Vagina (tissue), 2 donors: ENCODE measurements at regions not wholly inside any gene's neighbourhood (a gene's known extent, or its start where the extent isn't known, plus 50 kb on each side); places are given as distances from the start of the nearest gene placed in this dataset.

Source experiments
- POLR2A ChIP-seq, 2 donors: fragments of 450-650 bp; IDR thresholded peaks; one replicate each; pipeline ENCODE4 v1.6.1; 2017; ENCODE audit warnings: antibody characterized with exemption in 2 of 2, mild to moderate bottlenecking in 2 of 2, moderate library complexity in 2 of 2
- POLR2AphosphoS5 ChIP-seq, 2 donors: sonication (generic); formaldehyde crosslinking; IDR thresholded peaks; one replicate each; pipeline ENCODE4 v1.9.0; 2017; ENCODE audit warnings: antibody characterized with exemption in 2 of 2, mild to moderate bottlenecking in 2 of 2, low read depth in 1 of 2; ENCODE audit not compliant: insufficient read depth in 1 of 2
- TF ChIP-seq, protein P1 (sequence below), 3 experiments: fragments of 450-650 bp in 2 of 3; fragments of 200-600 bp in 1 of 3; sonication (generic) in 1 of 3; IDR thresholded peaks; one replicate each; pipeline ENCODE4 v1.5.1; 2017 to 2019; ENCODE audit warnings: antibody characterized with exemption in 3 of 3, mild to moderate bottlenecking in 2 of 3, moderate library complexity in 2 of 3

DNA sequence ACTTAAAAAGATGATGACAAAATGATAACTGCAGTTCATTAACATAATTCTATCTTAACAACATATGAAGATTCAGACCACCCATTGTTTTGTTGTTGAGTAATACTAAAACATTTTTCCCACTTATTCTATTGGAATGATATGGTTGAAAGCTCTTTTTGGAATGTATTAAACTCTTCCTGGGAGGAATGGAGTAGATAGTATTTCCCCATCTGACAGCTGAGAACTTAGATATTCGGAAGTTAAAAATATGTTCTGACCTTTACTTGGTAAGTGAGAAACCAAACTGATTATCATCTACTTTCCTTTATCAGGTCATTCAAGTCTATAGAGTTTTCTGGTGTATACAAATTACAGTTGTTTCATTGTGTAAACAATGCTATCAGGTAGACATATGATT, 452.9 kb downstream of the CSNK1G3 start:
- TF ChIP-seq, protein P1, sequence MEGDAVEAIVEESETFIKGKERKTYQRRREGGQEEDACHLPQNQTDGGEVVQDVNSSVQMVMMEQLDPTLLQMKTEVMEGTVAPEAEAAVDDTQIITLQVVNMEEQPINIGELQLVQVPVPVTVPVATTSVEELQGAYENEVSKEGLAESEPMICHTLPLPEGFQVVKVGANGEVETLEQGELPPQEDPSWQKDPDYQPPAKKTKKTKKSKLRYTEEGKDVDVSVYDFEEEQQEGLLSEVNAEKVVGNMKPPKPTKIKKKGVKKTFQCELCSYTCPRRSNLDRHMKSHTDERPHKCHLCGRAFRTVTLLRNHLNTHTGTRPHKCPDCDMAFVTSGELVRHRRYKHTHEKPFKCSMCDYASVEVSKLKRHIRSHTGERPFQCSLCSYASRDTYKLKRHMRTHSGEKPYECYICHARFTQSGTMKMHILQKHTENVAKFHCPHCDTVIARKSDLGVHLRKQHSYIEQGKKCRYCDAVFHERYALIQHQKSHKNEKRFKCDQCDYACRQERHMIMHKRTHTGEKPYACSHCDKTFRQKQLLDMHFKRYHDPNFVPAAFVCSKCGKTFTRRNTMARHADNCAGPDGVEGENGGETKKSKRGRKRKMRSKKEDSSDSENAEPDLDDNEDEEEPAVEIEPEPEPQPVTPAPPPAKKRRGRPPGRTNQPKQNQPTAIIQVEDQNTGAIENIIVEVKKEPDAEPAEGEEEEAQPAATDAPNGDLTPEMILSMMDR (IDR thresholded peaks at IDR 0.05): no peak
- TF ChIP-seq POLR2A (IDR thresholded peaks at IDR 0.05): no peak
- TF ChIP-seq POLR2AphosphoS5 (IDR thresholded peaks at IDR 0.05; ENCODE audit: insufficient read depth in 1 of 2, low read depth in 1 of 2): no peak
